ENCODE measurements at regions not wholly inside any gene's neighbourhood (a gene's known extent, or its start where the extent isn't known, plus 50 kb on each side); places are given as distances from the start of the nearest gene placed in this dataset.

DNA sequence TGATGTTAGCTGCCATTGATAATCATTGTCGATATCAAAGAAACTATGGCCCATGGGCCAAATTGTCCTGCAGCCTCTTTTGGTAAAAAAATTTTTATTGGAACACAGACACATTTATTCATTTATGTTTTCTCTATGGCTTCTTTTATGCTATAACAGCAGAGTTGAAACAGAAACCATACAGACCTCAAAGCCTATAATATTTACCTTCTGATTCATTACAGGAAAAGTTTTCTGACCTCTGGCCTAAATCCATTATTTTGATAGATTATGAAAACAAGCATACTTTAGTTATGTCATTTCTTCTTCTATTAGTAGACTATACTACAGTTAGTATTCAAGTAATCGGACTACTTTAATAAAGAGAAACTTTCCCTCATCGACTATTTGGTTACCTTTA is 349.7 kb upstream of the GALNT5 start:
- no peaks in the 10 kb centered on the region for H3K36me3 Mint-ChIP-seq
- CTCF ChIA-PET, result no interaction called here
- H3K27me3 Mint-ChIP-seq, result peaks cover 34% of the 10 kb centered on the region
- peaks cover 10% of the 10 kb centered on the region for H3K4me1 Mint-ChIP-seq
- H3K9me3 Mint-ChIP-seq (ENCODE audit: low read depth), result no peaks in the 10 kb centered on the region
- no peak overlapping the region for H3K4me3 Mint-ChIP-seq
- no peak for ATAC-seq
- no peak overlapping the region for H3K27ac Mint-ChIP-seq
- DNase-seq, result no peak

DNA sequence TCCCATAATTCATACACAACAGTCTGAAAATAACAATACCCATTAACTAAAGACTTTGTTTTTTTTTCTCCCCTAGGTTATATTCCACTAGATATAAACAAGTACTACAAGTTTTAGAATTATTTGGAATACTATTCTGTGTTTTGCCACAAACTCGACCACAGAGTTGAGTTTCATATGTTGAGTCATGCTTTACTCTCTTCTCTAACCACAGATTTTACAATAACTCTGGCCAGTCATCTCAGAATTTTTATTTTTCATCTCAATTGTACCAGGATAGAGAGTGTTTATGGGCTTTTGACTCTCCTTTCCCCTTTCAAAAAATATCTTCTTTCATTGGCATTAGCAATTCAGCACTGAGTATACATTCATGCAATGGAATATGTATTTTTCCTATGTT is 348.7 kb upstream of the GALNT5 start:
- H3K27ac Mint-ChIP-seq, result no peak overlapping the region
- peaks cover 30% of the 10 kb centered on the region for H3K27me3 Mint-ChIP-seq
- H3K36me3 Mint-ChIP-seq, result no peaks in the 10 kb centered on the region
- peaks cover 10% of the 10 kb centered on the region for H3K4me1 Mint-ChIP-seq
- CTCF ChIA-PET, result no interaction called here
- DNase-seq (no peak), ATAC-seq (peak; percentile 27)
- no peak overlapping the region for H3K4me3 Mint-ChIP-seq
- H3K9me3 Mint-ChIP-seq (ENCODE audit: low read depth), result no peaks in the 10 kb centered on the region

DNA sequence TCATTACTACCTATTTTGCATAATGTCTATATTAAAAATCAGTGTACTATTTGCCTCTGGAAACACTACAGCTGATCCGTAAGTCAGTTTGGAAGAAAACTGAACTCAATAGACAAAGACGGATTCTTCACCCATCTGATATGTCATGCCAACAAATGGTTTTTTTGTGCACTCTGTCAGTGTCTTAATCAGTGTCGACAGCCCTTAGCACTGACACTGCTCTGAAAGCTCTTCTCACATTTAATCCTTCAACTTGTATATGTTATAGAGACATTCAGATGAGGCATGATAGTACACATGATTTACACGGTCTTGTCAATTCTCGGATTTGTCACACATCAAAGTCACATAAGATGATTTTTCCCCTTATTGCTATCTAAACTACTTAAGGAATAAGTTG is 347.5 kb upstream of the GALNT5 start:
- DNase-seq (no peak), ATAC-seq (no peak)
- Mint-ChIP-seq H3K4me3 (no peak overlapping the region), H3K27me3 (peaks cover 19% of the 10 kb centered on the region), H3K4me1 (peaks cover 10% of the 10 kb centered on the region), H3K36me3 (no peaks in the 10 kb centered on the region), H3K27ac (no peak overlapping the region), H3K9me3 (ENCODE audit: low read depth) (no peaks in the 10 kb centered on the region)
- CTCF ChIA-PET, result no interaction called here

DNA sequence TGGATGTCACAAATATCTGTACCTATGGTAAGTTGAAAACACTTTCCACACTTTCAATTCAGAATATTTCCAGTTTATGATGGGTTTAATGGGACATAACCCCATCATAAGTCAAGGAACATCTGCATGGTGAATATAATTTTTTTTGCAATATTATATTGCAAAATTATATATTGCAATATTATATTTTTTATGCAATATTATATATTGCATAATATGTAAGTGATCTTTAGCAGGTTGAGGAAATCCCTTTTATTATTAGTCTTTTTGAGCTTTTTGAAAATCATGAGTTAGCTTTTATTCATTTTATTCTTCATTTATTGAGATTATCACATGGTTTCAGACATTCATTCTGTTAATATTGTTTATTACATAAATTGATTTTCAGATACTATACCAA is 342.2 kb upstream of the GALNT5 start:
- no peak overlapping the region for H3K27ac Mint-ChIP-seq
- no peak overlapping the region for H3K4me3 Mint-ChIP-seq
- no peaks in the 10 kb centered on the region for H3K4me1 Mint-ChIP-seq
- no peak for DNase-seq
- no peak for ATAC-seq
- H3K27me3 Mint-ChIP-seq, result peaks cover 13% of the 10 kb centered on the region
- no peaks in the 10 kb centered on the region for H3K36me3 Mint-ChIP-seq
- CTCF ChIA-PET, result no interaction called here
- no peaks in the 10 kb centered on the region for H3K9me3 Mint-ChIP-seq (ENCODE audit: low read depth)

- Mint-ChIP-seq H3K27me3 (peaks cover 7% of the 10 kb centered on the region), H3K36me3 (no peaks in the 10 kb centered on the region), H3K4me3 (no peak overlapping the region), H3K4me1 (no peaks in the 10 kb centered on the region), H3K27ac (no peak overlapping the region), H3K9me3 (ENCODE audit: low read depth) (no peaks in the 10 kb centered on the region)
- CTCF ChIA-PET, result no interaction called here
- DNase-seq (no peak), ATAC-seq (no peak)
Measured at GRCh38 chr2:156918410-156918809, 339.1 kb upstream of the GALNT5 start.

DNA sequence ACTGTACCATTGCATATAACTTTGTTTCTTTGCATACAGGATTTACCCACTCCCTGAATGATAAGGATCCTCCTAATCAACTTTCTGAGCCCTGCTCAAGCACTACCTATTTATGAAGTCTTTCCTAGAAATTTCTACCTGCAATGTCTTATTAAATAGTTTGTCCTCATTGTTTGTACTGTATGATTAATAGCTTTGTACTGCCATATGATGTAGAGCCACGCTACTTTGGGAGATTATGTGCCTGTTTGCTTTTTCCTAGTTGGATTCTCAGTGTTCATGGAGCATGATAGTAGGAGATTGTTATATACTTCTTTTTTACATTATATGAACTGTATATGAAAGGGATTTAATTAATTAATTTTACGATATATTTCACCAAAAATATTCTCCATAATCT is 327.1 kb upstream of the GALNT5 start:
- no peak for ATAC-seq
- Mint-ChIP-seq H3K9me3 (ENCODE audit: low read depth) (peaks cover 5% of the 10 kb centered on the region), H3K4me1 (no peaks in the 10 kb centered on the region), H3K27me3 (no peaks in the 10 kb centered on the region), H3K36me3 (no peaks in the 10 kb centered on the region), H3K4me3 (no peak overlapping the region), H3K27ac (no peak overlapping the region)
- no peak for DNase-seq
- CTCF ChIA-PET, result no interaction called here

DNA sequence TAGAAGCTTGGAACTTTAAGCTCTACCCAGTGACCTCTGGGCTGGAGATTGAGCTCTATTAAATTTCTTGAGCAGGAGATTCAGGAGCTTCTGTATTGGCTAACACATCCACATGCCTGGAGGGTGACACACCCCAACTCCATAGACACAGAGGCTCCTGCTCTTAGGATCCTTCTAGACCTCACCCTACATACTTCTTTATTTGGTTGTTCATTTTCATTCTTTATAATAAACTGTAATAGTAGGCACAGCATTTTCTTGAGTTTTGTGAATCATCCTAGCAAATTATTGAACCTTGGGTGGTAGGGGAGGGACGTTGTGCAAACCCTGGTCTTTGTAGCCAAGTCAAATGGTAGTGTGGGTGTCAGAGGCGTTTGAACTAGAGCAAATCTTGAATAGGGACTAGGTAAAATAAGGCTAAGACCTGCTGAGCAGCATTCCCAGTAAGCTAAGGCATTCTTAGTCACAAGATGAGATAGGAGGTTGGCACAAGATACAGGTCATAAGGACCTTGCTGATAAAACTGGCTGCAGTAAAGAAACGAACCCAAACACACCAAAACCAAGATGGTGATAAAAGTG is 323.8 kb upstream of the GALNT5 start:
- DNase-seq (no peak), ATAC-seq (no peak)
- H3K4me3 Mint-ChIP-seq, result no peak overlapping the region
- H3K9me3 Mint-ChIP-seq (ENCODE audit: low read depth), result no peaks in the 10 kb centered on the region
- no peaks in the 10 kb centered on the region for H3K36me3 Mint-ChIP-seq
- no peaks in the 10 kb centered on the region for H3K27me3 Mint-ChIP-seq
- H3K4me1 Mint-ChIP-seq, result no peaks in the 10 kb centered on the region
- CTCF ChIA-PET, result no interaction called here
- no peak overlapping the region for H3K27ac Mint-ChIP-seq

GRCh38 chr2:156935616-156936015 is 321.9 kb upstream of the GALNT5 start:
- CTCF ChIA-PET, result no interaction called here
- Mint-ChIP-seq H3K27me3 (no peaks in the 10 kb centered on the region), H3K9me3 (ENCODE audit: low read depth) (no peaks in the 10 kb centered on the region), H3K4me3 (no peak overlapping the region), H3K27ac (no peak overlapping the region), H3K4me1 (no peaks in the 10 kb centered on the region), H3K36me3 (no peaks in the 10 kb centered on the region)
- ATAC-seq (no peak), DNase-seq (no peak)

DNA sequence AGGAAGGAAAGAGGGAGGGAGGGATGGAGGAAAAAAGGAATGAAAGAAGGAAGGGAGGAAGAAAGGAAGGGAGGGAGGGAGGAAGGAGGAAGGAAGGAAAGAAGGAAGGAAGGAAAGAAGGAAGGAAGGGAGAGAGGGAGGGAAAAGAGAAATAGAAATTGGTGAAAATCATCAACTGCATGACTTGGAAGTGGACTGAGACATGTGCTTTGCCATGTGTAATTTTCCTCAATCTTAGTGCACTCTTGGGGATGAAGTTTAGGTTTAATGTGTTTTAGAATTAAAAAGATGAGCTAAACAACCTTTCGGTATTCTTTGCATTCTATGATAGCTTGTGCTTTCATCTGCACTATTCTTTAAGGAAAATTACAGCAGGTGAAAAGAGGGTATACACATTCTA is 320.1 kb upstream of the GALNT5 start:
- DNase-seq (no peak), ATAC-seq (no peak)
- Mint-ChIP-seq H3K27ac (no peak overlapping the region), H3K36me3 (no peaks in the 10 kb centered on the region), H3K27me3 (no peaks in the 10 kb centered on the region), H3K9me3 (ENCODE audit: low read depth) (no peaks in the 10 kb centered on the region), H3K4me3 (no peak overlapping the region), H3K4me1 (no peaks in the 10 kb centered on the region)
- CTCF ChIA-PET, result interaction anchor here (0.9 kb wide), 1 partner anchor 868 kb away, joined by 3 read pairs; no protein-coding TSS in a partner anchor

DNA sequence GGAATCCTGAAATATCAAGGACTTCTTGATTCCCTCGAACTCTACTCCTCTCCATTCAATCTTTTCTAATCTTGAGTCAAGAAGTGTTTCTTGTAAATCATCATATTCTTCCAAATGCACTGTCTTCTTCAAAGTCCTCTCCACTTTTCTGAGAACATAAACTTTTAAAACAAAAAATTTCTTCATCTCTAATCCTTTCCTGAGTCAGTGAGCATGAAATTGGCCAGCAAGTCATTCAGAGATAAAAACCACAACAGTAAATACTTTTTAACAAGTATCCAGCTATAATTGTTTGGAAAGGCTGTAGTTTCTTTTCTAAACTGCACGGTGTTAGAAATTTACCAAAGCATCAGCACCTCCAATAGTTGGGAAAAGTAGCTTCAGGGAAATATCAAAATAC is 312.6 kb upstream of the GALNT5 start:
- DNase-seq, result no peak
- H3K27me3 Mint-ChIP-seq, result no peaks in the 10 kb centered on the region
- CTCF ChIA-PET, result no interaction called here

GRCh38 chr2:156947261-156947660 is 310.2 kb upstream of the GALNT5 start:
- Mint-ChIP-seq H3K9me3 (ENCODE audit: low read depth) (no peaks in the 10 kb centered on the region), H3K36me3 (no peaks in the 10 kb centered on the region), H3K27me3 (no peaks in the 10 kb centered on the region), H3K27ac (no peak overlapping the region), H3K4me1 (no peaks in the 10 kb centered on the region), H3K4me3 (no peak overlapping the region)
- CTCF ChIA-PET, result no interaction called here
- no peak for ATAC-seq
- DNase-seq, result no peak

More for the DNA sequence above, 312.6 kb upstream of the GALNT5 start:
- ATAC-seq, result no peak
- H3K4me1 Mint-ChIP-seq, result no peaks in the 10 kb centered on the region
- H3K36me3 Mint-ChIP-seq, result no peaks in the 10 kb centered on the region
- no peaks in the 10 kb centered on the region for H3K9me3 Mint-ChIP-seq (ENCODE audit: low read depth)
- H3K4me3 Mint-ChIP-seq, result no peak overlapping the region
- no peak overlapping the region for H3K27ac Mint-ChIP-seq

- H3K27me3 Mint-ChIP-seq, result no peaks in the 10 kb centered on the region
- no peak overlapping the region for H3K4me3 Mint-ChIP-seq
- no peak overlapping the region for H3K27ac Mint-ChIP-seq
- H3K4me1 Mint-ChIP-seq, result no peaks in the 10 kb centered on the region
- ATAC-seq (no peak), DNase-seq (no peak)
- CTCF ChIA-PET, result no interaction called here
- H3K36me3 Mint-ChIP-seq, result no peaks in the 10 kb centered on the region
- H3K9me3 Mint-ChIP-seq (ENCODE audit: low read depth), result peaks cover 2% of the 10 kb centered on the region
Measured at GRCh38 chr2:156955701-156956100, 301.8 kb upstream of the GALNT5 start.

DNA sequence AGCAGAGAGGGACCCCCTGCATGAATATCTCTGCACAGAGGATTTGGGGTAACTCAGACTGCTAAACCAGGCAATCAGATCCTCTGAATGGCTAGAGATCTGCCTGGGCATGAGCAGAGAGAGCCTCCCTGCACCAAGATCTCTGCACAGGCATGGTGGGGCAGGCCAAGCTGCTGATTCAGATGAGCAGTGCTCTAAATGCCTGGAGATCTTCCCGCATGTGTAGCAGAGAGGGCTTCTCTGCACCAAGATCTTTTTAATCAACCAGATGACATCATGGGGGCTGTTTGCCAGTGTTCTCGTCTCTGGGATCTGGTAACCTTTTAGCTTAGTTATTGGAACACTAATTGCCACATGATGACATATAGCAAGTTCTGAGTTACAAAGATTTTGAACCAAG is 301.3 kb upstream of the GALNT5 start:
- H3K36me3 Mint-ChIP-seq, result no peaks in the 10 kb centered on the region
- H3K4me3 Mint-ChIP-seq, result no peak overlapping the region
- no peak overlapping the region for H3K27ac Mint-ChIP-seq
- H3K4me1 Mint-ChIP-seq, result no peaks in the 10 kb centered on the region
- H3K27me3 Mint-ChIP-seq, result no peaks in the 10 kb centered on the region
- ATAC-seq, result no peak
- H3K9me3 Mint-ChIP-seq (ENCODE audit: low read depth), result peaks cover 2% of the 10 kb centered on the region
- CTCF ChIA-PET, result no interaction called here
- no peak for DNase-seq

- CTCF ChIA-PET, result no interaction called here
- ATAC-seq (no peak), DNase-seq (no peak)
- no peak overlapping the region for H3K27ac Mint-ChIP-seq
- H3K36me3 Mint-ChIP-seq, result no peaks in the 10 kb centered on the region
- no peak overlapping the region for H3K4me3 Mint-ChIP-seq
- H3K9me3 Mint-ChIP-seq (ENCODE audit: low read depth), result peaks cover 2% of the 10 kb centered on the region
- no peaks in the 10 kb centered on the region for H3K27me3 Mint-ChIP-seq
- H3K4me1 Mint-ChIP-seq, result no peaks in the 10 kb centered on the region
Measured at GRCh38 chr2:156958374-156958773, 299.1 kb upstream of the GALNT5 start.

DNA sequence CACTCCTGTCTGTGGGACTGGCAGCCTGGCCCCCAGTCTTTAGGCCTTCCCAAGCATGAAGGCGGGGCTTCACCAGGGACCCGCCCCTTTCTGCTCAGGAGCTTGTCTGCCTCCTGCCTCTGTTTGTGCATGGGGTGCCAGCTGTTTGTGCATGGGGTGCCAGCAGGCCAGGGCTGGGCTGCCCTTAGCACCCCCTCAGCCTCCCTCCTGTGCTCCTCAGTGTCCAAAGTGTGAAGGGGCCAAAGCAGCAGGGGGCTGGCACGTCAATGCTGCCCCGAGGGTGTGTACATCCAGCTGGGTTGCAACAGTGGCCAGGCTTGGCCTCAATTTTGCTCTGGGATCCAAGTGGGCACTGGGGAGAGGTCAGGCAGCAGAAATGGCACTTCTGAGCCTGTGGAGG is 298.0 kb upstream of the GALNT5 start:
- H3K4me3 Mint-ChIP-seq, result no peak overlapping the region

More for the DNA sequence above, 298.0 kb upstream of the GALNT5 start:
- Mint-ChIP-seq H3K4me1 (no peaks in the 10 kb centered on the region), H3K27me3 (no peaks in the 10 kb centered on the region), H3K9me3 (ENCODE audit: low read depth) (peaks cover 2% of the 10 kb centered on the region), H3K36me3 (no peaks in the 10 kb centered on the region), H3K27ac (no peak overlapping the region)
- DNase-seq, result no peak
- CTCF ChIA-PET, result no interaction called here
- ATAC-seq, result no peak
